ENCODE measurements at regions not wholly inside any gene's neighbourhood (a gene's known extent, or its start where the extent isn't known, plus 50 kb on each side); places are given as distances from the start of the nearest gene placed in this dataset.
"Not testable (repeated sequence)": the region's sequence is repeated elsewhere in the genome, so short reads cannot be mapped to it uniquely, and the experiment has no call there.

GRCh38 chr4:49510238-49510637 is 524.2 kb downstream of the CWH43 start:
- H2AFZ ChIP-seq (ENCODE audit: low read depth, low read length, poor library complexity, severe bottlenecking); RAD21 ChIA-PET (ENCODE audit: low non-redundant PET in 1 of 2, low total read pairs in 2 of 2, uncharacterized antibody in 2 of 2, unreplicated experiment in 2 of 2); intact Hi-C loops (cut with micrococcal nuclease); H3K79me2 ChIP-seq (ENCODE audit: insufficient read depth, low read length); BruUV-seq (replicated peaks); POLR2A ChIA-PET; H3K27me3 ChIP-seq (ENCODE audit: insufficient read depth, low read length); H4K20me1 ChIP-seq (ENCODE audit: insufficient read depth); ATAC-seq; H3K4me2 ChIP-seq (ENCODE audit: low read length); DNase-seq (ENCODE audit: low read depth, low spot score); H3K27ac ChIP-seq (ENCODE audit: low read depth, low read length); H3K9me2 ChIP-seq (ENCODE audit: insufficient read depth); H3K9ac ChIP-seq (ENCODE audit: low read length); H3K4me3 ChIP-seq (replicated peaks in 1 of 2; ENCODE audit: low read depth in 1 of 2, low read length in 2 of 2); H3K4me1 ChIP-seq (ENCODE audit: control insufficient read depth in 1 of 2, insufficient read depth in 2 of 2, low read length in 2 of 2); H3K36me3 ChIP-seq (ENCODE audit: control insufficient read depth in 1 of 2, insufficient read depth in 2 of 2, low read length in 2 of 2); CTCF ChIA-PET: not testable (repeated sequence)
- H3K9me3 ChIP-seq (ENCODE audit: control insufficient read depth in 1 of 2, insufficient read depth in 1 of 2, low read depth in 1 of 2, low read length in 2 of 2), result peaks cover 10 to 19% of the 10 kb centered on the region in 2 experiments; a peak in 2 of 4 replicates

GRCh38 chr4:49511353-49511752 is 525.3 kb downstream of the CWH43 start:
- RAD21 ChIA-PET (ENCODE audit: low non-redundant PET in 1 of 2, low total read pairs in 2 of 2, uncharacterized antibody in 2 of 2, unreplicated experiment in 2 of 2); H3K27ac ChIP-seq (ENCODE audit: low read depth, low read length); H3K4me1 ChIP-seq (ENCODE audit: control insufficient read depth in 1 of 2, insufficient read depth in 2 of 2, low read length in 2 of 2); H3K9ac ChIP-seq (ENCODE audit: low read length); H4K20me1 ChIP-seq (ENCODE audit: insufficient read depth); H3K36me3 ChIP-seq (ENCODE audit: control insufficient read depth in 1 of 2, insufficient read depth in 2 of 2, low read length in 2 of 2); POLR2A ChIA-PET; CTCF ChIA-PET; H2AFZ ChIP-seq (ENCODE audit: low read depth, low read length, poor library complexity, severe bottlenecking); H3K4me2 ChIP-seq (ENCODE audit: low read length); H3K79me2 ChIP-seq (ENCODE audit: insufficient read depth, low read length); ATAC-seq; H3K9me2 ChIP-seq (ENCODE audit: insufficient read depth); BruUV-seq (replicated peaks); intact Hi-C loops (cut with micrococcal nuclease); DNase-seq (ENCODE audit: low read depth, low spot score); H3K4me3 ChIP-seq (replicated peaks in 1 of 2; ENCODE audit: low read depth in 1 of 2, low read length in 2 of 2); H3K27me3 ChIP-seq (ENCODE audit: insufficient read depth, low read length): not testable (repeated sequence)
- H3K9me3 ChIP-seq (ENCODE audit: control insufficient read depth in 1 of 2, insufficient read depth in 1 of 2, low read depth in 1 of 2, low read length in 2 of 2), result peaks cover 10 to 19% of the 10 kb centered on the region in 2 experiments; a peak in 2 of 4 replicates

- POLR2A ChIA-PET; DNase-seq (ENCODE audit: low read depth, low spot score); H3K4me1 ChIP-seq (ENCODE audit: control insufficient read depth in 1 of 2, insufficient read depth in 2 of 2, low read length in 2 of 2); H2AFZ ChIP-seq (ENCODE audit: low read depth, low read length, poor library complexity, severe bottlenecking); H3K27me3 ChIP-seq (ENCODE audit: insufficient read depth, low read length); H3K27ac ChIP-seq (ENCODE audit: low read depth, low read length); intact Hi-C loops (cut with micrococcal nuclease); H3K9me2 ChIP-seq (ENCODE audit: insufficient read depth); H3K4me3 ChIP-seq (replicated peaks in 1 of 2; ENCODE audit: low read depth in 1 of 2, low read length in 2 of 2); H3K79me2 ChIP-seq (ENCODE audit: insufficient read depth, low read length); CTCF ChIA-PET; BruUV-seq (replicated peaks); H3K36me3 ChIP-seq (ENCODE audit: control insufficient read depth in 1 of 2, insufficient read depth in 2 of 2, low read length in 2 of 2); H4K20me1 ChIP-seq (ENCODE audit: insufficient read depth); ATAC-seq; RAD21 ChIA-PET (ENCODE audit: low non-redundant PET in 1 of 2, low total read pairs in 2 of 2, uncharacterized antibody in 2 of 2, unreplicated experiment in 2 of 2); H3K9ac ChIP-seq (ENCODE audit: low read length); H3K4me2 ChIP-seq (ENCODE audit: low read length): not testable (repeated sequence)
- H3K9me3 ChIP-seq (ENCODE audit: control insufficient read depth in 1 of 2, insufficient read depth in 1 of 2, low read depth in 1 of 2, low read length in 2 of 2), result peaks cover 10 to 19% of the 10 kb centered on the region in 2 experiments; a peak in 2 of 4 replicates
Measured at GRCh38 chr4:49511881-49512491, 525.9 kb downstream of the CWH43 start.

- H3K9ac ChIP-seq (ENCODE audit: low read length); DNase-seq (ENCODE audit: low read depth, low spot score); H3K27ac ChIP-seq (ENCODE audit: low read depth, low read length); ATAC-seq; H3K4me1 ChIP-seq (ENCODE audit: control insufficient read depth in 1 of 2, insufficient read depth in 2 of 2, low read length in 2 of 2); H3K4me2 ChIP-seq (ENCODE audit: low read length); H3K4me3 ChIP-seq (replicated peaks in 1 of 2; ENCODE audit: low read depth in 1 of 2, low read length in 2 of 2); H3K36me3 ChIP-seq (ENCODE audit: control insufficient read depth in 1 of 2, insufficient read depth in 2 of 2, low read length in 2 of 2); BruUV-seq (replicated peaks); CTCF ChIA-PET; intact Hi-C loops (cut with micrococcal nuclease); H3K27me3 ChIP-seq (ENCODE audit: insufficient read depth, low read length); H3K79me2 ChIP-seq (ENCODE audit: insufficient read depth, low read length); H4K20me1 ChIP-seq (ENCODE audit: insufficient read depth); RAD21 ChIA-PET (ENCODE audit: low non-redundant PET in 1 of 2, low total read pairs in 2 of 2, uncharacterized antibody in 2 of 2, unreplicated experiment in 2 of 2); H3K9me2 ChIP-seq (ENCODE audit: insufficient read depth); H2AFZ ChIP-seq (ENCODE audit: low read depth, low read length, poor library complexity, severe bottlenecking); POLR2A ChIA-PET: not testable (repeated sequence)
- peaks cover 10 to 19% of the 10 kb centered on the region in 2 experiments; a peak in 2 of 4 replicates for H3K9me3 ChIP-seq (ENCODE audit: control insufficient read depth in 1 of 2, insufficient read depth in 1 of 2, low read depth in 1 of 2, low read length in 2 of 2)
Measured at GRCh38 chr4:49512641-49513545, 526.8 kb downstream of the CWH43 start.

Data from HCT116 (cell line).